Liver (tissue), 8 donors: ENCODE measurements at regions not wholly inside any gene's neighbourhood (a gene's known extent, or its start where the extent isn't known, plus 50 kb on each side); places are given as distances from the start of the nearest gene placed in this dataset.

Experiments
- DNase-seq: peaks from one replicate; pipeline ENCODE4 v3.0.0-alpha.2; 2017; ENCODE audit warnings: low spot score
- H3K27ac ChIP-seq, 2 donors: one replicate each; pipeline ENCODE4 v1.7.0; 2013; ENCODE audit warnings: inconsistent platforms in 2 of 2, low read length in 2 of 2, control low read depth in 1 of 2, low read depth in 1 of 2, mild to moderate bottlenecking in 1 of 2
- H3K27me3 ChIP-seq, 4 donors: one replicate each; pipeline versions ENCODE4 v1.6.1 to v1.7.0; 2013; ENCODE audit warnings: low read length in 3 of 4, inconsistent platforms in 1 of 4, mild to moderate bottlenecking in 1 of 4, moderate library complexity in 1 of 4; ENCODE audit not compliant: control insufficient read depth in 4 of 4, insufficient read depth in 4 of 4
- H3K36me3 ChIP-seq, 4 donors: one replicate each; pipeline versions ENCODE4 v1.6.1 to v1.7.0; 2013; ENCODE audit warnings: low read length in 3 of 4, mild to moderate bottlenecking in 3 of 4, low read depth in 1 of 4, moderate library complexity in 1 of 4; ENCODE audit not compliant: control insufficient read depth in 4 of 4, insufficient read depth in 3 of 4
- H3K4me1 ChIP-seq, 4 donors: one replicate each; pipeline versions ENCODE4 v1.6.1 to v1.7.0; 2013; ENCODE audit warnings: low read length in 3 of 4, mild to moderate bottlenecking in 3 of 4, moderate library complexity in 1 of 4; ENCODE audit not compliant: control insufficient read depth in 4 of 4, insufficient read depth in 4 of 4
- H3K4me3 ChIP-seq, 3 donors: one replicate each; pipeline versions ENCODE4 v1.6.1 to v1.7.0; 2013; ENCODE audit warnings: low read length in 3 of 3, control low read depth in 1 of 3, low read depth in 1 of 3, mild to moderate bottlenecking in 1 of 3
- H3K9ac ChIP-seq, 2 donors: one replicate each; pipeline ENCODE4 v1.7.0; 2013; ENCODE audit warnings: low read length in 2 of 2, mild to moderate bottlenecking in 2 of 2, moderate library complexity in 2 of 2, control low read depth in 1 of 2, low read depth in 1 of 2
- H3K9me3 ChIP-seq, 4 donors: one replicate each; pipeline versions ENCODE4 v1.6.1 to v1.7.0; 2013; ENCODE audit warnings: low read length in 3 of 4; ENCODE audit not compliant: control insufficient read depth in 4 of 4
- EGR1 ChIP-seq, 2 donors: IDR thresholded peaks; 2 replicates each; pipeline ENCODE4 v1.6.1; 2016 to 2018; ENCODE audit warnings: antibody characterized with exemption in 2 of 2, low read depth in 2 of 2
- FOXA1 ChIP-seq: IDR thresholded peaks from 2 replicates; pipeline ENCODE4 v1.6.1; 2016; ENCODE audit warnings: antibody characterized with exemption
- FOXA2 ChIP-seq: IDR thresholded peaks from 2 replicates; pipeline ENCODE4 v1.6.1; 2016; ENCODE audit warnings: antibody characterized with exemption
- GABPA ChIP-seq, 2 donors: IDR thresholded peaks in 1 of 2; conservative IDR thresholded peaks in 1 of 2; 2 replicates each; pipeline ENCODE4 v1.6.1; 2016; ENCODE audit warnings: antibody characterized with exemption in 2 of 2, mild to moderate bottlenecking in 1 of 2, moderate library complexity in 1 of 2
- HNF4A ChIP-seq, 2 donors: conservative IDR thresholded peaks; 2 replicates each; pipeline ENCODE4 v1.6.1; 2016; ENCODE audit warnings: antibody characterized with exemption in 2 of 2, mild to moderate bottlenecking in 2 of 2
- HNF4G ChIP-seq: IDR thresholded peaks from 2 replicates; pipeline ENCODE4 v1.6.1; 2016; ENCODE audit warnings: antibody characterized with exemption
- JUND ChIP-seq, 2 donors: IDR thresholded peaks; 2 replicates each; pipeline ENCODE4 v1.6.1; 2016; ENCODE audit warnings: antibody characterized with exemption in 2 of 2
- MAX ChIP-seq: IDR thresholded peaks from 2 replicates; pipeline ENCODE4 v1.6.1; 2016; ENCODE audit warnings: antibody characterized with exemption
- NR2F2 ChIP-seq: IDR thresholded peaks from 2 replicates; pipeline ENCODE4 v1.6.1; 2016; ENCODE audit warnings: antibody characterized with exemption
- RAD21 ChIP-seq, 2 donors: IDR thresholded peaks; 2 replicates each; pipeline ENCODE4 v1.6.1; 2016; ENCODE audit warnings: antibody characterized with exemption in 2 of 2, mild to moderate bottlenecking in 2 of 2
- RXRA ChIP-seq, 2 donors: IDR thresholded peaks; 2 replicates each; pipeline ENCODE4 v1.6.1; 2017 to 2018; ENCODE audit warnings: antibody characterized with exemption in 2 of 2, mild to moderate bottlenecking in 1 of 2
- SP1 ChIP-seq: IDR thresholded peaks from 2 replicates; pipeline ENCODE4 v1.6.1; 2018; ENCODE audit warnings: antibody characterized with exemption, mild to moderate bottlenecking
- TAF1 ChIP-seq: conservative IDR thresholded peaks from 2 replicates; pipeline ENCODE4 v1.6.1; 2016; ENCODE audit warnings: antibody characterized with exemption, mild to moderate bottlenecking
- YY1 ChIP-seq: IDR thresholded peaks from 2 replicates; pipeline ENCODE4 v1.6.1; 2016; ENCODE audit warnings: antibody characterized with exemption, mild to moderate bottlenecking
- ZBTB33 ChIP-seq: IDR thresholded peaks from 2 replicates; pipeline ENCODE4 v1.6.1; 2016; ENCODE audit warnings: antibody characterized with exemption
- WGBS: extraction: QIAGEN DNeasy Blood & Tissue Kit; methylation state at CpG from one replicate; pipeline ENCODE4 v1.1.7; 2013; 5-methylcytosine and 5-hydroxymethylcytosine counted together
- TF ChIP-seq, protein P1 (sequence below): IDR thresholded peaks from 2 replicates; pipeline ENCODE4 v1.6.1; 2016; ENCODE audit warnings: antibody characterized with exemption, mild to moderate bottlenecking
- TF ChIP-seq, protein P2 (sequence below): IDR thresholded peaks from 2 replicates; pipeline ENCODE4 v1.6.1; 2016; ENCODE audit warnings: antibody characterized with exemption
- TF ChIP-seq, protein P3 (sequence below): fragments of 150-350 bp; IDR thresholded peaks from 2 replicates; pipeline ENCODE4 v1.5.1; 2017; ENCODE audit warnings: improper control_type of control experiment, low read depth, low read length; ENCODE audit not compliant: missing input control
- donor health status: healthy.
- donor health status: healthy.
- donor health status: healthy.
- donor health status: healthy.
- donor health status: healthy.

GRCh38 chr6:11350294-11350693 lies 117.8 kb upstream of the NEDD9 start:
- no peak overlapping the region for H3K9ac ChIP-seq
- no peak for DNase-seq
- TF ChIP-seq TAF1 (no peak), YY1 (peak; percentile 95), HNF4G (peak; percentile 19), HNF4A (conservative IDR thresholded peaks at IDR 0.05) (peak; percentile 78 to 83), RXRA (IDR thresholded peaks at IDR 0.05) (peak; percentile 87 to 90), GABPA (IDR thresholded peaks at IDR 0.05 in 1 of 2, conservative IDR thresholded peaks at IDR 0.05 in 1 of 2) (peak; percentile 19 to 57), ZBTB33 (peak; percentile 70), JUND (IDR thresholded peaks at IDR 0.05) (peak; percentile 87 to 90), FOXA1 (no peak), MAX (peak; percentile 60), FOXA2 (peak; percentile 48), RAD21 (IDR thresholded peaks at IDR 0.05) (peak; percentile 61 to 74), EGR1 (IDR thresholded peaks at IDR 0.05; ENCODE audit: low read depth in 2 of 2) (peak; percentile 16), SP1 (peak; percentile 84), NR2F2 (peak; percentile 33)
- TF ChIP-seq, protein P1, sequence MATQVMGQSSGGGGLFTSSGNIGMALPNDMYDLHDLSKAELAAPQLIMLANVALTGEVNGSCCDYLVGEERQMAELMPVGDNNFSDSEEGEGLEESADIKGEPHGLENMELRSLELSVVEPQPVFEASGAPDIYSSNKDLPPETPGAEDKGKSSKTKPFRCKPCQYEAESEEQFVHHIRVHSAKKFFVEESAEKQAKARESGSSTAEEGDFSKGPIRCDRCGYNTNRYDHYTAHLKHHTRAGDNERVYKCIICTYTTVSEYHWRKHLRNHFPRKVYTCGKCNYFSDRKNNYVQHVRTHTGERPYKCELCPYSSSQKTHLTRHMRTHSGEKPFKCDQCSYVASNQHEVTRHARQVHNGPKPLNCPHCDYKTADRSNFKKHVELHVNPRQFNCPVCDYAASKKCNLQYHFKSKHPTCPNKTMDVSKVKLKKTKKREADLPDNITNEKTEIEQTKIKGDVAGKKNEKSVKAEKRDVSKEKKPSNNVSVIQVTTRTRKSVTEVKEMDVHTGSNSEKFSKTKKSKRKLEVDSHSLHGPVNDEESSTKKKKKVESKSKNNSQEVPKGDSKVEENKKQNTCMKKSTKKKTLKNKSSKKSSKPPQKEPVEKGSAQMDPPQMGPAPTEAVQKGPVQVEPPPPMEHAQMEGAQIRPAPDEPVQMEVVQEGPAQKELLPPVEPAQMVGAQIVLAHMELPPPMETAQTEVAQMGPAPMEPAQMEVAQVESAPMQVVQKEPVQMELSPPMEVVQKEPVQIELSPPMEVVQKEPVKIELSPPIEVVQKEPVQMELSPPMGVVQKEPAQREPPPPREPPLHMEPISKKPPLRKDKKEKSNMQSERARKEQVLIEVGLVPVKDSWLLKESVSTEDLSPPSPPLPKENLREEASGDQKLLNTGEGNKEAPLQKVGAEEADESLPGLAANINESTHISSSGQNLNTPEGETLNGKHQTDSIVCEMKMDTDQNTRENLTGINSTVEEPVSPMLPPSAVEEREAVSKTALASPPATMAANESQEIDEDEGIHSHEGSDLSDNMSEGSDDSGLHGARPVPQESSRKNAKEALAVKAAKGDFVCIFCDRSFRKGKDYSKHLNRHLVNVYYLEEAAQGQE, result peak; percentile 51
- TF ChIP-seq, protein P2, sequence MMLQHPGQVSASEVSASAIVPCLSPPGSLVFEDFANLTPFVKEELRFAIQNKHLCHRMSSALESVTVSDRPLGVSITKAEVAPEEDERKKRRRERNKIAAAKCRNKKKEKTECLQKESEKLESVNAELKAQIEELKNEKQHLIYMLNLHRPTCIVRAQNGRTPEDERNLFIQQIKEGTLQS, result peak; percentile 99
- TF ChIP-seq, protein P3, sequence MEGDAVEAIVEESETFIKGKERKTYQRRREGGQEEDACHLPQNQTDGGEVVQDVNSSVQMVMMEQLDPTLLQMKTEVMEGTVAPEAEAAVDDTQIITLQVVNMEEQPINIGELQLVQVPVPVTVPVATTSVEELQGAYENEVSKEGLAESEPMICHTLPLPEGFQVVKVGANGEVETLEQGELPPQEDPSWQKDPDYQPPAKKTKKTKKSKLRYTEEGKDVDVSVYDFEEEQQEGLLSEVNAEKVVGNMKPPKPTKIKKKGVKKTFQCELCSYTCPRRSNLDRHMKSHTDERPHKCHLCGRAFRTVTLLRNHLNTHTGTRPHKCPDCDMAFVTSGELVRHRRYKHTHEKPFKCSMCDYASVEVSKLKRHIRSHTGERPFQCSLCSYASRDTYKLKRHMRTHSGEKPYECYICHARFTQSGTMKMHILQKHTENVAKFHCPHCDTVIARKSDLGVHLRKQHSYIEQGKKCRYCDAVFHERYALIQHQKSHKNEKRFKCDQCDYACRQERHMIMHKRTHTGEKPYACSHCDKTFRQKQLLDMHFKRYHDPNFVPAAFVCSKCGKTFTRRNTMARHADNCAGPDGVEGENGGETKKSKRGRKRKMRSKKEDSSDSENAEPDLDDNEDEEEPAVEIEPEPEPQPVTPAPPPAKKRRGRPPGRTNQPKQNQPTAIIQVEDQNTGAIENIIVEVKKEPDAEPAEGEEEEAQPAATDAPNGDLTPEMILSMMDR, result no peak
- H3K4me1 ChIP-seq, result peaks cover 0 to 4% (median 0%) of the 10 kb centered on the region in 4 donors
- H3K9me3 ChIP-seq, result no peaks in the 10 kb centered on the region
- H3K4me3 ChIP-seq, result no peak overlapping the region
- WGBS, result 71% methylated on average over 4 of the region's 4 CpGs
- H3K27ac ChIP-seq, result peak overlapping the region; percentile 88 to 93
- H3K36me3 ChIP-seq, result no peaks in the 10 kb centered on the region
- H3K27me3 ChIP-seq, result no peaks in the 10 kb centered on the region
